NCI-H2107 treated with DMSO at 0.1 percent for 48 hours (cell line): ENCODE measurements at regions not wholly inside any gene's neighbourhood (a gene's known extent, or its start where the extent isn't known, plus 50 kb on each side); places are given as distances from the start of the nearest gene placed in this dataset.

Experiments
- DNase-seq: peaks from one replicate; lab custom pipeline; 2025; ENCODE audit not compliant: unreplicated experiment; lab: John Stamatoyannopoulos, UW

GRCh38 chr6:170136541-170137175 lies 154.2 kb downstream of the DLL1 start:
- no peak for DNase-seq

GRCh38 chr6:170135821-170136471 lies 154.9 kb downstream of the DLL1 start:
- DNase-seq: no peak

GRCh38 chr6:170135461-170135820 lies 155.4 kb downstream of the DLL1 start:
- no peak for DNase-seq

- no peak for DNase-seq
Measured at GRCh38 chr6:170134471-170135440, 156.1 kb downstream of the DLL1 start.

GRCh38 chr6:170134031-170134470 lies 156.8 kb downstream of the DLL1 start:
- peak; percentile 78 for DNase-seq

- DNase-seq: no peak
Measured at GRCh38 chr6:170132561-170132991, 158.3 kb downstream of the DLL1 start.

- DNase-seq: no peak
Measured at GRCh38 chr6:170132011-170132521, 158.8 kb downstream of the DLL1 start.

- no peak for DNase-seq
Measured at GRCh38 chr6:170131351-170131750, 159.5 kb downstream of the DLL1 start.

- DNase-seq: no peak
Measured at GRCh38 chr6:170130771-170131241, 160.1 kb downstream of the DLL1 start.

GRCh38 chr6:170130201-170130621 lies 160.7 kb downstream of the DLL1 start:
- DNase-seq: no peak

- peak; percentile 37 for DNase-seq
Measured at GRCh38 chr6:170129691-170130171, 161.1 kb downstream of the DLL1 start.

GRCh38 chr6:170128811-170129681 lies 161.8 kb downstream of the DLL1 start:
- no peak for DNase-seq

GRCh38 chr6:170128346-170128745 lies 162.5 kb downstream of the DLL1 start:
- DNase-seq: no peak

GRCh38 chr6:170127151-170127550 lies 163.7 kb downstream of the DLL1 start:
- no peak for DNase-seq

GRCh38 chr6:170125456-170126300 lies 165.2 kb downstream of the DLL1 start:
- DNase-seq: no peak

- DNase-seq: no peak
Measured at GRCh38 chr6:170124836-170125235, 166.0 kb downstream of the DLL1 start.

- DNase-seq: no peak
Measured at GRCh38 chr6:170124150-170124549, 166.7 kb downstream of the DLL1 start.

GRCh38 chr6:170122651-170123050 lies 168.2 kb downstream of the DLL1 start:
- no peak for DNase-seq
